Stimulated activated CD8-positive, alpha-beta memory T cell treated with anti-CD3 and anti-CD28 coated beads, Interleukin-12 subunit alpha, Interleukin-12 subunit beta, amount 100 ng/mL, for 4 hours (primary cell): ENCODE measurements at regions not wholly inside any gene's neighbourhood (a gene's known extent, or its start where the extent isn't known, plus 50 kb on each side); places are given as distances from the start of the nearest gene placed in this dataset.

ENCODE experiments used
- DNase-seq: peaks from one replicate; pipeline ENCODE4 v3.0.0-alpha.2; 2020; ENCODE audit warnings: low read depth

DNA sequence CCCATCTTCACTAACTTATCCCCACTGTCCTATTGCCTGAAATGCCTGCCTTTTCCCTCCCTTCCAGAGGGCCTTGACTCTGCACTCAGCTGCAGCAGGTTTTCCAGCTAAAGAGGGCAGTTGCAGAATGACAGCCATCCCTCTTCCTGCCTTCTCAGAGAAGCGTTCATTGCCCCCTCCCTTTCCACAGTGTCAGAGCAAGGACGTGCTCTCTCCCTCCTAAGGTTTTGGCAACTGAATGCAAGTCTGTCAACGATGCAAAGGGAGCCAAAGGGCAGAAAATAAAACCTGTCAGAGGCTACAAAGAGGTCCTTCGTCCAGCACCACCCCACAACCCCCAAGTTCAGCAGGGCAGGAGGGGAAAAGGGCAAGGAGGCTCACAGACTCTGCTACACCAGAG lies 230.1 kb upstream of the THBS1 start:
- no peak for DNase-seq

DNA sequence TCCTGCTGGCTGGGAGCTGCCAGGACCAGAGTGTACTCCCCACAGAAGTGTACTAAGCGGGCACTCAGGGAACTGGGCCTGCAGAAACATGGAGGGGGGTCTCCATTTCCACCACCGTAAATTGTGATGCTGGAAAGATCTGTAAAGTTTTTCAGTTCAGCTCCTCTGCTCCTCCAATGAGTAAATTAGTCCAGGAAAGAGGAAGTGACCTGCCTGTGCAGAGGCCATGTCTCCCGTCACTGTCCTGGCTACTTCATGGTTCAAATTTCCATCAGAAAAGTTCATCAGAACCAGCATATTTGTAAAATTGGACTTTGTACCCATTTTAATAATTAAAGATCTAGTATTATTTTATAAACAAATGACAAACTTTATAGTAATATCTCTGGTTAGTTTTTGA lies 226.7 kb upstream of the THBS1 start:
- DNase-seq, result no peak

DNA sequence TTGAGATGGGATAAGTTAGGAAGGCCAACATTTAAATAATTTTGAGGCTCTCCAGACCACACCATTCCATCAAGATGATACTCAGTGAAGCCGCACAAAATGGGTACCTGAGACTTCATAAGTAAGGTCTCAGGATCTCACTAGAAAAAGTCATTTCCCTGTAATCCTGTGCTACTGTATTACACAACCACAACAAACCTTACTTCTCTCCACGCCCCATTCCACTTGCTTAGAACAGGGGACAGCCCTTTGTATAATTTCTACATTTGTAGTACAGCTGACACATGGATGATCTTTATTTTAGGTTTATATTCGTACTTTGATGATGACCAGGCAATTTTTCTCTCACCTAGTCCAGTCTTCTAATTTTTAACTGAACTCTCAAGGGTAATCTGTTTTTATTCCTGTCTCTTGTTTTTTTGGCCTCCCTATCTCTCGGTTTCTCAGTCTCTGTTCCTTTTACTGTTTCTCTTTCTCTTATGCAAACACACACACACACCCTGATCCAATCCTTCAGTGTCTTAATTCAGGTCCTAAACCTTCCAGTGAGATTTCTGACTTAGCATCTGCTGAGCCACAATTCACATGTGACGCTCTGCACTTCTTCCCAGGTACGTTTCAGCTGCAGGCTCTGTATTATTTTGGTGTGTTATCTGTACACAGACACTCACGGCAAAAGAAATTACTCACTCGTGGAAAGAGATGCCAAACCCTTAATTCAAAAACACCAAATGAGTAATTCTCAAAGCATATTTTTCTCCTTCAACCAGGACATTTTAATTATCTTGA lies 223.2 kb upstream of the THBS1 start:
- DNase-seq, result no peak

DNA sequence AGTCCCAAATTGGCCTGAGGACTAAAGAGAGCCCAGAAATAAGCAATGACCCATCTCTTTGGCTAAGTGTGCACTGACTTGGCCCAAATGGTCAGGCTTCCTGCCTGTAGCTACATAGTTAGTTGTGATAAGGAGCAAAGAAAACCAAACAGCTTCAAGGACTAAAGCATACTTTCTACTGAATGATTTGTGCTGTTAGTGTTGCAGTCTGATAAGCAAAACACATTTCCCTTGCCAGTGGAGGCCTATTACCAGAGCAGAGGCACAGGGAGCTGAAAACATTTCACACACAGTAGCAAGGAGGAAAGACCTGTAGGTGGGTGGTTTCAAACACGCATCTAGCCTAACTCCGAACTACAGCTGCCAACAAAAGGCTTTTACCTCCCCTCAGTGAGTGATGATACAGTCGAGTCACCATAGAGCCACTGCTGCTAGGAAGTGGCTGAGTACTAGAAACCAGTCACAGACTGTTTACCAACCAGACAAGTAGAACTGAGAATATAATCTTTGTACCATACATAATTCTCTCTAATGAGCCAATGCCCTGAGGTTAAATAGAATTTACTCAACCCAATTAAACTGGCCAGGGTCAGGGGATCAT lies 222.3 kb upstream of the THBS1 start:
- no peak for DNase-seq

DNA sequence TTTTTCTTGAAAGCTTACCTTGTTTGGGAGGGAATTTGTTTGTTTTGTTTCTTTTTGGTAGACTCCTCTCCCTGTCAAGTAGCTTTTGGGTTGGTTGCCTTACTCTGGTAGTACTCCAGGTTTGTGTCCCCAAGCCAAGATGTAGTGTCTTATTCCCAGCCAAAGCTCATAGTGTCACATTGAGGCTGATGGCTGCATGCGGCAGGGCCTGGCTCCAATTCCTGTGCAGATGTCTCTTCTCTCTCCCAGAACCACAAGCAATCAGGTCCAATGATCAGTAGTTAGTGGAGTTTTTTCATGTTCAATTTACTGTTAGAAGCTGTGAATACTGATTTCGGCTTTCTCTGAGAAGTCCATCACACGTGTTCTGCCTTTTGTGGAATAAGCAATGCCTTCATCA lies 221.1 kb upstream of the THBS1 start:
- no peak for DNase-seq

DNA sequence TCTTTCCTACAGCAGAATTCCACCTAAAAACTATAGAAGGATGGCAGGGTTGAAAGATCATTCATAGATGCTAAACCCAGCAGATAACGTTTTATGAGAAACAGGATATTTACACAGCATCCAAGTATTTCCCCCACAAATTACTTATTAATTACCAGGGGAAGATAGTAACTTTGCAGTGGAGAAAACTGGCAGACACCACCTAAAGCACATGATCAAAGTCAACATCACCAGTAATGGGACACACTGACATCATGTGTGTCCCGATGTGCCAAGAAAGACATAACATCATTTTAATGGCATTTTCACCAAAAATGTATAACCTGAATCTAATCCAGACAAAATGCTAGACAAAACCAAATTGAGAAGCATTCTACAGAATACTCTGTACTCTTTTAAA lies 220.4 kb upstream of the THBS1 start:
- DNase-seq, result no peak

DNA sequence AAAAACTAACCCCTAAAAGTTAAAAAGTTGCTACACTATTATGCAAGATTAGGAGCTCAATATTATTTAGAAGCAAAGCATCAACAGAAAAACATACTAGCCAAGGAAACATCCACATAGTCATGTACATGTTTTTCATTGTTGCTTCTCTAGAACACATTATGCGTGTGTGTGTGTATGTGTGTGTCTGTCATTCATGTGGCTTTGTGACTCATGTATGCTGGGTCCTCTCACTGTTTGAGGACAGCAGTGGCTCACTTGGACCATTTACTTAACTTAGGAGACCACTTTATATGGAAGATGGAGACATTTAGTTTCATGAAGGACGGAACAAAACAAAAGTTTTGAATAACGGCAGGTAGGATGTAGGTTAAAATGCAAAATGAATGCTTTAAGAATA lies 219.4 kb upstream of the THBS1 start:
- no peak for DNase-seq

DNA sequence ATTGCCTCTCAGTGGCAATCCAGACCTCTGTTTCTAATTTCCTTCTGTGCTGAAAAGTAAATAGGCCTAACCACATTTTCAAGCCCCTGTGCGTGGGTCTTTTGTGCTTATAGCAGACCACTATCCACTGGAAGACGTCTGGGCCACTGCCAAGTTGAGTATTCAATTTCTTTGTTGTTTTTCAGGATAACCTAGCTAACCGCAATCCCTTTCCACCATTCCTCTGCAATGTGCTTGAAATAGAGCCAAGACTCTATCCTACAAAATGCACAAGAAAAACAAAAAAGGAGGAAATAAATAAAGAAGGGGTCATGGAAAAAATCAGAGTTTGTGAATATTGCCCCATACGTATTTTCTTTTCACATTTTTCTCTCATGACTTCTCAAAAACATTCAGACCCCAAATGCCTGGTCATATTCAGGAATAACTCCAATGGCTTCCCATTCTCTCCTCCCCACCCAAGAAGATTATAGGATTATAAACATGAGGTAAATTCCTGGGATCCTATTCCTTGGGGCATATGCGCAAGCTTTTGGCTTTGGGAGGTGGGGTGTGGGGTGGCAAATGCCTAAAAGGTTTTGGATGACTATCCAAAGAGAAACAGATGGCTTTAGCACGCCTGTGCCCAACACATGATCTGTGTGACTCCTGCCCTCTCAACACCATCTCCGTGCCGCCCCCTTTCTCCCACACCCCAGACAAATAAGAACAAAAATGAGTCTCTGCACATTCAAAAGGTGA lies 217.9 kb upstream of the THBS1 start:
- no peak for DNase-seq

DNA sequence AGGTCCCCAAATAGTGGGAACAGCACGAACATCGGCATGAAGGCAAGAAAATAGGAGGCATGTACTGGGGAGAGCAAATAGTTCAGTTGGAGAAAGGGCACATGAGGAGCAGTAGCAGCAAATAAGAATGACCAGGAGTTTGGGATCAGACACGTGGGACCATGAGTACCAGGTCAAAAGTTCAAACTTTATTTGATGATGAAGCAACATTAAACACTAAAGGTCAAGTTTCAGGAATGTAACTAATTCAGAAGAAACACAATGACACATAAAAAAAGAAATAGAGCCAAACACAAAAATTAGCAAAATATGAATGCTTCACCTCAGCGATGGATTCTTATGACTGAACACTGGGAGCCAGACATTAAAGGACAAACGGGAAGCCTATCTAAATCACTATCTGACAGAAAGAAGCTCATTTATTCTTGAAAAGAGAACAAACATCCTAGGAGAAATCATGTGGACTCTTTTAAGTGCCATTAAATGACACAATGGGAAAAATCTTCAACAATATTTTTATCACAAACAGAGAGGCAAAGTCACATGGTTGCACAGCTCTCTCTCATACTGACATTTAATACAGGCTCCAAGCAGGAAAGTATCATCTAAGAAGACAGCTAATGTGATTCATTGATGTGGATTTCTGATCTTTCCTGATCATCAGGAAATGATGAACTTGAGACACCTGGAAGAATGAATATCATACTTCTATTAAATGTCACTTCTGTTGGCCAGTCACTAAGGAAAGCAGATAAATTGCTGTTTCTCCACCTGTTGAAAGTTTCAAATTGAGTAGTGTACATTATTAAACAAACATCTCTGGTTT lies 216.9 kb upstream of the THBS1 start:
- DNase-seq, result no peak

DNA sequence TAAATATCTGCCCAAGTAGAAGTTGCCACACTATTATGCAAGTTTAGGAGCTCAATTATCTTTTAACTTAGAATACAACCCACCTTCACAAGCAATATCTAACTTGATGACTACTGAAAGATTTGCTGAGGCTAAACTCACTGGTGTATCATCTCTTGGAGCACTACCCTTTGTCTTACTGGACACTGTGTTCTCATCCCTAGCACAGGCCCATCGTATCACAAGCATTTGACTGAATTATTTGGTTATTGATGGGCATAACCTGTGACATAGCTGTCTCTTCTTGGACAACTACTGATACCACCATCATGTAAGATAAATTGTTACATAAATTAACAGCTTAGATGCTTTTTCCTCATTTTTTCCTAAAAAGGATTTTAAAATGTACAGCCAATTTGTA lies 216.2 kb upstream of the THBS1 start:
- DNase-seq, result no peak

DNA sequence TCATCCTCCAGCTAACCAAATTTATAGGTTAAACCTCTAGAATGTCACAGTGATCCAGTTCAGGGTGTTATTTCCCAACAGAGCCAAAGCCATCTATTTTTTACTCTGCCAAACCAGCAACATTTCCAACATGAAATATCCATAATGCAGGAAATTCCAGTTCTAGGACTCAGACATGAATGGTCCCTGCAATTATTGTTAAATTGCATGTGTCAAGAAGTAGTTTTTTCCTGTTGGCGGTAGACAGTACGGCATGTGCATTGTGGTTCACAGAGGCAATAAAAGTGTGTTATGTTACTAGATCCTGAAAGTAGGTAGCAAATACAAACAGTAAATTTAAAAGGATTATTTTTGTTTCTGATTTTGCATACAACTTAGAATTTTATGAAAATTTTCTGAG lies 215.7 kb upstream of the THBS1 start:
- no peak for DNase-seq

DNA sequence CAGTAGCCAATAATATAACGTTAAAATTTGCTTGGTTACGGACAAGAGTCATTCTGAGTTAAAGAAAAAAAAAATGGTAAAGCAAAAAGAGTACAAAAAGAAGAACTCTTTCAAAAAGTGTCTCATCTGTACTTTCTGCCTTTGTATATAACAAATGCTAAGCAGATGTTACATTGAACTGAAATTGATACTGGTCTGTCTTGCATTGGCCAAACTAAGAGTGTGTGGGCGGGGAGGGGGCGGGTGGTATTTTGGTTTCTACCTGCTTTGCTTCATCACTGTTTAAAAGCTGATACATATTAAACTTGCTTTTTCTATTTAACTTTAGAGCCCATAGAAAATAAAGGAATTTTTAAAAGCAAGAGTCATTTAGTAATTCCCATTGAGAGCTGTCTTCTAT lies 215.0 kb upstream of the THBS1 start:
- no peak for DNase-seq

DNA sequence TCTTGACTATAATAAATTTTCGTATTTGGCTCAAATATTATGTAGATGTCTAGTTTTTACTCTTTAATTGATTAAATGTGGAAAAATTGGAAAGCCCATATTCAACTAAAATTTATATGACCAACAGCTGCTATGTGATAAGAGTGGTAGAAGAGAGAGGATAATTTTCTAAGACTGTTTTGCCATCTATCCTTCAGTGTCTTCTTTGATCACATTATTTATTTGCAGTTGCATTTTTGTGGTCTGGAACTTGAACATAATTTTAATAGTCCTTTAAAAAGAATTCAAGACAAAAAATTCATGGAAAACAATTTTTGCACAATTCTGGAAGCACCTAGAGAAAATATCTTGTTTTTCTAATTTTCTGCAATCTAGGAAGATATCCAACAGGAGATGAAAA lies 213.3 kb upstream of the THBS1 start:
- no peak for DNase-seq

DNA sequence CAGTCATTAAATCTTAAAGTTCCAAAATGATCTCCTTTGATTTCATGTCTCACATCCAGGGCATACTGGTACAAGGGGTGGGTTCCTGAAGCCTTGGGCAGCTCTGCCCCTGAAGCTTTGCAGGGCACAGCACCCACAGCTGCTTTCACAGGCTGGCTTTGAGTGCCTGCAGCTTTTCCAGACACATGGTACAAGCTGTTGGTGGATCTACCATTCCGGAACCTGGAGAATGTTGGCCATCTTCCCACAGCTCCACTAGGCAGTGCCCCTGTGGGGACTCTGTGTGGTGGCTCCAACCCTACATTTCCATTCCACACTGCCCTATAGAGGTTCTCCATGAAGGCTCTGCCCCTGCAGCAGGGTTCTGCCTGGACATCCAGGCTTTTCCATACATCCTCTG lies 211.1 kb upstream of the THBS1 start:
- no peak for DNase-seq

DNA sequence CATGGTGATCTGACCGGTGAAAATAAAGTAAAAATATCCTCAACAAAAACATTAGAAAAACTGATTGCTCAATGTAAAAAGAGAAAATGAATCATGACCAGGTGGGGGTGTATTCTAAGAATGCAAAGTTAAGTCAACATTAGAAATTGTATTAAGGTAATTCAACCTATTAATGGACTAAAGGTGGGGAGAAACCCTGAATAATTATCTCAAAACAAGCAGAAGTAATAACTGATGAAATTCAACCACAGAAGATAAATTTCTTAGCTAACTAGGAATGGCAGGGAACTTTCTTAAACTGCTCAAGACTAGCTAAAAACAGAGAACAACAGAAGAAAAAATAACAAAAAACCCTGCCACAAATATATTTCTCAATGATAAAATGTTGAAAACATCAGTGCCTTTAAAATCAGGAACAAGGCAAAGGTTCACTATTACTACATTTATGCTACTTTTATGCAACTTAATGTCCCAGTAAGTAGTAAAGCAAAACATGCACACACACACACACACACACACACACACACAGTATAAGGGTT lies 204.4 kb upstream of the THBS1 start:
- no peak for DNase-seq

DNA sequence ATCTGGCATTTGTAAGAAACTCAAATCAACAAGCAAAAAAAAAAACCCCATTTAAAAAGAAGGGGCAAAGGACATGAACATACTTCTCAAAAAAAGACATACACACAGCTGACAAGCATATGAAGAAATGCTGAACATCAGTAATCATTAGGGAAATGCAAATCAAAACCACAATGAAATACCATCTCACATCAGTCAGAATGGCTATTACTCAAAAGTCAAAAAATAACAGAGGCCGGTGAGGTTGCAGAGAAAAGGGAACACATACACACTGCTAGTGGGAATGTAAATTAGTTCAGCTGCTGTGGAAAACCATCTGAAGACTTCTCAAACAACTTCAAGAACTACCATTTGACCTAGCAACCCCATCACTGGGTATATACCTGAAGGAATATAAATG lies 199.4 kb upstream of the THBS1 start:
- no peak for DNase-seq

DNA sequence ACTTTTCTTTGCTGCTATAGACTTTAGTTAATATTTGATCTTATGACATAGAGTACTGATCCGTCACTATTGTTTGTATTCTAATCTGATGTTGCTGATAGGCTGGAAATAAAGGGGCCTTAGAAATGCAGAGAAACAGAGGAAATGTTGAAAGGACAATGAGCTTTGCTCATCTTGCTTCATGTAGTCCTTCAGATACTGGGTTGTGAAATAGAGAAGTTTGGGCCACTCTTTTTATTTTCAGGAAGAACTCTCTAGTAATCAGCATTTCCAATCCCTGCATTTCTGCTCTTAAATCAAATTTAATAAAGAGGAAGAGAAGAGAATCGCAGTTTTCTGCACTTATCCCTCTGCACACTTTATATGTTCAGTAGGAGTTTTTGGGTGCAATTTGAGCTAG lies 192.8 kb upstream of the THBS1 start:
- no peak for DNase-seq

DNA sequence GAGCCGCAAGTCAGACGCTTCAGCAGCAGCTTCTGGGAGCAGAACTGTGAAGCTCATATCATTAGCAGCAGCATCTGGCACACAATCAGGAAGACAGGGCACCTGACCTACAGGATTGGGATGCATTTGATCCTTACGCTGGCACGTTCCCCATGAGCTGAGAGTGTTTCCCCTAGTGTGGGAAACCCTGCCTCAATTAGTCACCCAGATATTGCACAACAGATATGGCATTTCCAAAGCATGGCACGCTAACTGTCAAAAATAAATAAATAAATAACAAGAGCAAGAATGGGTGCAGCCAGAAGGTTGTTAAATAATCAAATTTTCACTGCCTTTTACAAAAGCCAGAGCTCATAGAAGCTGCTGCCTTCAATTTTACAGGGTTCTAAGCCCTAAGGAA lies 189.6 kb upstream of the THBS1 start:
- no peak for DNase-seq

DNA sequence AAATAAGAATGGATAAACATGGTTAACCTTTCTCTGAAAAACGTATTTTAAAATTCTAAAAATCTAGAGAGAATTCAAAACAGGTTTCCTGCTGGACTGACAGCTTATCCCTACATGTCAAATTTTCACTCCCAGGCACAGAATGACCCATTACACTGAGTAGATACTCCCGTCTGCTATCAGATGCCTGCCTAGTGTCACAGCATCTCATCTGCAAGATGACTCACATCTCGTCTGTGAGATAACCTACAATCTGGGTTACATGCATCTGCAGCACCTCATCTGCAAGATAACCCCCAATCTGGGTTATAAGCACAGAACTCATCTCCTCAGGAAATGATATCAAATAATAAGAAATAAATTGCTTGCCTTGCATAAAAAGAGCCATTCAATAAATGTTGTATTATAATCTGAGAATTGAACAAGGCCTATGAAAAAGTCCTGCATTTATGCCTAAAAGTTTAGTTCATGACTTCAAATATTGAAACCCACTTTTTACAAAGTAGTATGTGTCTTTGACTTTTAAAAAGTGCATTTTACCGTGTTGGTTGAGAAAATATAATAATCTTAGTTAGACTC lies 188.3 kb upstream of the THBS1 start:
- no peak for DNase-seq

DNA sequence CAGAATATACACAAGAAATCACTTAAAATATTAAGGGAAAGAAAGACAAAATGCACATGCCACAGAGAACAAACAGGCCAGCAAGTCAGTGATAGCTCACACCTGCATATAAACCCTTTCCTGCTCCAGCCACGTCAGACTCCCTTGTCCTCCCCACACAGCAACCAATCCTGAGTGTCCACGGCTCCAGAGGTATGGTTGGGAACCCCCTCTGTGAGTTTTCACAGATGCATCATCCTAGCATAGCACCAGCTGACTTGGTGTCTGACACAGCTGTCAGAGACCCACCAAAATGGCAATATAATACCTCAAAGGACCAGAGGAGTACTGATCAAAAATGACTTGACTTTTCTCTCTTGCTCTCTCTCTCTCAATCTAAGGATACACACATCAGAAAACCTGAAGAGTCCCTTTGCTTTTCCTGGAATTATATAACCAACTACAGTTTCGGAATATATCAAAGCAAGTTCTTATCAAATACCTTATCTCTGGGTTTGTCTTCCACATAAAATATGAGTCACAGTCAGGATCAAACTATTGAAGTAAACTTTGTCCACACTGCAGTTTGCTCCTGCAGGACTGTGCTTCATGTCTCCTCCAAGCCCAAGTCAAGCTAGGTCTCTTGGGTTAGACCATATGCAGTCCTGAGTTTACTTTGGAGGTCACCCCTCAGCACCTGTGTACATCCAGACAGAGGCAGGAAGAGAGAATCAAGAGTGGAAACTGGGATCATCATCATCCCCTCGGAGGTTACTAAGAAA lies 187.1 kb upstream of the THBS1 start:
- DNase-seq, result no peak

DNA sequence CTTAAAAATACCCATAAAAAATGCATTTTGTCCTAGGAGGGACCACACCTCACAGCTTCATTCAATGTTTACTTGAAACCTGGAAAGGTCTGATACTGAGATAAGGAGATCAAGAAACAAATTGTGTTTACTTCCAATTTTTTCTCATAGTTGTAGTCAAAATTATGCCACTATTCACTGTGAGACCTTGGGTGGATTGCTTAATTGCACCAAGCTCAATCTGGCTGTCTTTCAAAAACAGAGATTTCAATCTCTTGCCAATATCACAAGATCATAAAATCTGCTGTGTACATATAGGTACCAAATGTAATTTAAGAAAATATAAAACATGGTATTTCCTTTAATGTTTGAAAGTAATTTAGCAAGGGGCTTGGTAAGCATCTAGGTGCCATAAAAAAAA lies 186.4 kb upstream of the THBS1 start:
- no peak for DNase-seq
